ENCODE measurements at regions not wholly inside any gene's neighbourhood (a gene's known extent, or its start where the extent isn't known, plus 50 kb on each side); places are given as distances from the start of the nearest gene placed in this dataset.

GRCh38 chr9:126233913-126234525, 92.6 kb upstream of the MVB12B start:
- Histone ChIP-seq H3K4me2 (ENCODE audit: extremely low read depth, insufficient read depth, low read length) (no peak overlapping the region), H3K27me3 (ENCODE audit: control insufficient read depth, insufficient read depth, low read length) (no peaks in the 10 kb centered on the region), H2AFZ (ENCODE audit: low read length) (no peak overlapping the region), H3K79me2 (ENCODE audit: control insufficient read depth, insufficient read depth, low read length) (no peaks in the 10 kb centered on the region), H3K4me3 (replicated peaks in 1 of 4; ENCODE audit: control extremely low read depth in 1 of 4, insufficient read depth in 1 of 4, low read depth in 3 of 4, low read length in 4 of 4) (no peak overlapping the region), H3K27ac (ENCODE audit: insufficient read depth, low read length) (no peak overlapping the region), H3K4me1 (ENCODE audit: control insufficient read depth, extremely low read depth, insufficient read depth, low read length) (no peaks in the 10 kb centered on the region), H3K9ac (ENCODE audit: insufficient read depth, low read length) (no peak overlapping the region), H3K36me3 (ENCODE audit: control insufficient read depth, insufficient read depth, low read length) (no peaks in the 10 kb centered on the region), H4K20me1 (ENCODE audit: control insufficient read depth, extremely low read depth, insufficient read depth, low read length) (no peaks in the 10 kb centered on the region), H3K9me3 (ENCODE audit: control insufficient read depth, insufficient read depth, low read depth, low read length) (no peaks in the 10 kb centered on the region)
- DNase-seq (ENCODE audit: low read depth in 2 of 2): no peak
- TF ChIP-seq EZH2 (IDR thresholded peaks at IDR 0.05; ENCODE audit: low read length, missing control alignments): no peak
- TF ChIP-seq, protein P1, sequence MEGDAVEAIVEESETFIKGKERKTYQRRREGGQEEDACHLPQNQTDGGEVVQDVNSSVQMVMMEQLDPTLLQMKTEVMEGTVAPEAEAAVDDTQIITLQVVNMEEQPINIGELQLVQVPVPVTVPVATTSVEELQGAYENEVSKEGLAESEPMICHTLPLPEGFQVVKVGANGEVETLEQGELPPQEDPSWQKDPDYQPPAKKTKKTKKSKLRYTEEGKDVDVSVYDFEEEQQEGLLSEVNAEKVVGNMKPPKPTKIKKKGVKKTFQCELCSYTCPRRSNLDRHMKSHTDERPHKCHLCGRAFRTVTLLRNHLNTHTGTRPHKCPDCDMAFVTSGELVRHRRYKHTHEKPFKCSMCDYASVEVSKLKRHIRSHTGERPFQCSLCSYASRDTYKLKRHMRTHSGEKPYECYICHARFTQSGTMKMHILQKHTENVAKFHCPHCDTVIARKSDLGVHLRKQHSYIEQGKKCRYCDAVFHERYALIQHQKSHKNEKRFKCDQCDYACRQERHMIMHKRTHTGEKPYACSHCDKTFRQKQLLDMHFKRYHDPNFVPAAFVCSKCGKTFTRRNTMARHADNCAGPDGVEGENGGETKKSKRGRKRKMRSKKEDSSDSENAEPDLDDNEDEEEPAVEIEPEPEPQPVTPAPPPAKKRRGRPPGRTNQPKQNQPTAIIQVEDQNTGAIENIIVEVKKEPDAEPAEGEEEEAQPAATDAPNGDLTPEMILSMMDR (conservative IDR thresholded peaks at IDR 0.05 in 1 of 2, IDR thresholded peaks at IDR 0.05 in 1 of 2; ENCODE audit: low read depth in 1 of 2, low read length in 2 of 2): no peak

DNA sequence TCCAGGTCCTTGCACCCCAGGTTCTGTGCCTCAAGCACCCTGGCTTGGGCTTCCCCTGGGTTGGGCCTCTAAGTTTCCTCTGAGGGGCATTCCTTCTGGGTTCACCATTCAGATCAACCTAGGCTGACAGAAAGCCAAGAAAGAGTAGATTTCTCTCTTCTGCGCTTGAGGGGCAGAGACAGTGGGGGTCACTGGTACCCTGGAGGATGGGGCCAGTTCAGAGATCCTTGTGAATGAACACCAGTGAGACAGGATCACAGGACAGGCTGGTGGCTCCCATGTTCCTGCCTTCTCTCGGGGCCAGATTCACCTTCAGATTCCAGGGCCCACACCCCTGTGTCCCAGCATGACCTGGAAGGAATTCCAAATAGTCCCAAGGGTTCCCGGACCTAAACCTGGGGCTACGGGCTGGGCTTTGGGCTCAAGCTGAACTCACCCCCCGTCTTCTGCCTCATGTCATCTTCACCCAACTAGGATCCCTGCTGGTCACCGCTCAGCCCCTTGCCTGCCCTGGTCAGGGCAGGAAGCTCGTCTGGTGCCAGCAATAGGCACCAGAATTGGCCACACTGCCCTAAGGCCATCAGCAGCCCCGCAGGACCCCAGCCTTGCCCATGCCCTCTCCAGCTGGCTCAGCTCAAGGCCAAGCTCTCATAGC, 91.8 kb upstream of the MVB12B start:
- Histone ChIP-seq H4K20me1 (ENCODE audit: control insufficient read depth, extremely low read depth, insufficient read depth, low read length) (no peaks in the 10 kb centered on the region), H3K9ac (ENCODE audit: insufficient read depth, low read length) (no peak overlapping the region), H3K27ac (ENCODE audit: insufficient read depth, low read length) (no peak overlapping the region), H3K36me3 (ENCODE audit: control insufficient read depth, insufficient read depth, low read length) (no peaks in the 10 kb centered on the region), H3K79me2 (ENCODE audit: control insufficient read depth, insufficient read depth, low read length) (no peaks in the 10 kb centered on the region), H3K4me3 (replicated peaks in 1 of 4; ENCODE audit: control extremely low read depth in 1 of 4, insufficient read depth in 1 of 4, low read depth in 3 of 4, low read length in 4 of 4) (no peak overlapping the region), H2AFZ (ENCODE audit: low read length) (no peak overlapping the region), H3K9me3 (ENCODE audit: control insufficient read depth, insufficient read depth, low read depth, low read length) (no peaks in the 10 kb centered on the region), H3K27me3 (ENCODE audit: control insufficient read depth, insufficient read depth, low read length) (no peaks in the 10 kb centered on the region), H3K4me2 (ENCODE audit: extremely low read depth, insufficient read depth, low read length) (no peak overlapping the region), H3K4me1 (ENCODE audit: control insufficient read depth, extremely low read depth, insufficient read depth, low read length) (no peaks in the 10 kb centered on the region)
- no peak for TF ChIP-seq EZH2 (IDR thresholded peaks at IDR 0.05; ENCODE audit: low read length, missing control alignments)
- TF ChIP-seq, protein P1 (conservative IDR thresholded peaks at IDR 0.05 in 1 of 2, IDR thresholded peaks at IDR 0.05 in 1 of 2; ENCODE audit: low read depth in 1 of 2, low read length in 2 of 2): no peak
- no peak for DNase-seq (ENCODE audit: low read depth in 2 of 2)

- Histone ChIP-seq H3K4me2 (ENCODE audit: extremely low read depth, insufficient read depth, low read length) (no peak overlapping the region), H3K79me2 (ENCODE audit: control insufficient read depth, insufficient read depth, low read length) (no peaks in the 10 kb centered on the region), H3K9me3 (ENCODE audit: control insufficient read depth, insufficient read depth, low read depth, low read length) (no peaks in the 10 kb centered on the region), H3K4me3 (replicated peaks in 1 of 4; ENCODE audit: control extremely low read depth in 1 of 4, insufficient read depth in 1 of 4, low read depth in 3 of 4, low read length in 4 of 4) (no peak overlapping the region), H2AFZ (ENCODE audit: low read length) (no peak overlapping the region), H4K20me1 (ENCODE audit: control insufficient read depth, extremely low read depth, insufficient read depth, low read length) (no peaks in the 10 kb centered on the region), H3K27me3 (ENCODE audit: control insufficient read depth, insufficient read depth, low read length) (no peaks in the 10 kb centered on the region), H3K36me3 (ENCODE audit: control insufficient read depth, insufficient read depth, low read length) (no peaks in the 10 kb centered on the region), H3K9ac (ENCODE audit: insufficient read depth, low read length) (no peak overlapping the region), H3K27ac (ENCODE audit: insufficient read depth, low read length) (no peak overlapping the region), H3K4me1 (ENCODE audit: control insufficient read depth, extremely low read depth, insufficient read depth, low read length) (no peaks in the 10 kb centered on the region)
- DNase-seq (ENCODE audit: low read depth in 2 of 2): no peak
- TF ChIP-seq, protein P1 (conservative IDR thresholded peaks at IDR 0.05 in 1 of 2, IDR thresholded peaks at IDR 0.05 in 1 of 2; ENCODE audit: low read depth in 1 of 2, low read length in 2 of 2): no peak
- no peak for TF ChIP-seq EZH2 (IDR thresholded peaks at IDR 0.05; ENCODE audit: low read length, missing control alignments)
Measured at GRCh38 chr9:126235336-126236243, 91.0 kb upstream of the MVB12B start.

Data from fibroblast of lung (primary cell).